ENCODE measurements at regions not wholly inside any gene's neighbourhood (a gene's known extent, or its start where the extent isn't known, plus 50 kb on each side); places are given as distances from the start of the nearest gene placed in this dataset.
A peak's percentile ranks its signal among the peaks of the same experiment; 100 is the strongest.

DNA sequence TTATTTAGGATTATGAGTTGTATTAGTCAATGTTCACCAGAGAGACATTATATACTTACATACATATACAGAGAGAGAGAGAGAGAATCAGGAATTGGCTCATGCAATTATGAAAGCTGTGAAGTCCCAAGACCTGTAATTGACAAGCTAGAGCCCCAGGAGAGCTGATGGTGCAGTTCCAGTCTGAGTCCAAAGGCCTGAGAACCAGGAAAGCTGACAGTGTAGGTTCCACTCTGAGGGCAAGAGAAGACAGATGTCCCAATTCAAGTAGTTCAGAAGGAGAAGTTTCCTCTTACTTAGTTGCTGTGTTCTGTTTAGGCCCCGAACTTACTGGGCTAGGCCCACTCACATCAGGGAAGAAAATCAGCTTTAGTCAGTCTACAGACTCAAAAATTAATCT, 76.4 kb upstream of the FICD start:
- H3K27me3 ChIP-seq, result no peaks in the 10 kb centered on the region
- intact Hi-C loops (cut with DNase I), result no loop called here
- no peak overlapping the region for H3K27ac ChIP-seq
- no peaks in the 10 kb centered on the region for H3K36me3 ChIP-seq
- DNase-seq (no peak), ATAC-seq (no peak)
- H3K4me3 ChIP-seq, result no peak overlapping the region
- TF ChIP-seq, protein P1, sequence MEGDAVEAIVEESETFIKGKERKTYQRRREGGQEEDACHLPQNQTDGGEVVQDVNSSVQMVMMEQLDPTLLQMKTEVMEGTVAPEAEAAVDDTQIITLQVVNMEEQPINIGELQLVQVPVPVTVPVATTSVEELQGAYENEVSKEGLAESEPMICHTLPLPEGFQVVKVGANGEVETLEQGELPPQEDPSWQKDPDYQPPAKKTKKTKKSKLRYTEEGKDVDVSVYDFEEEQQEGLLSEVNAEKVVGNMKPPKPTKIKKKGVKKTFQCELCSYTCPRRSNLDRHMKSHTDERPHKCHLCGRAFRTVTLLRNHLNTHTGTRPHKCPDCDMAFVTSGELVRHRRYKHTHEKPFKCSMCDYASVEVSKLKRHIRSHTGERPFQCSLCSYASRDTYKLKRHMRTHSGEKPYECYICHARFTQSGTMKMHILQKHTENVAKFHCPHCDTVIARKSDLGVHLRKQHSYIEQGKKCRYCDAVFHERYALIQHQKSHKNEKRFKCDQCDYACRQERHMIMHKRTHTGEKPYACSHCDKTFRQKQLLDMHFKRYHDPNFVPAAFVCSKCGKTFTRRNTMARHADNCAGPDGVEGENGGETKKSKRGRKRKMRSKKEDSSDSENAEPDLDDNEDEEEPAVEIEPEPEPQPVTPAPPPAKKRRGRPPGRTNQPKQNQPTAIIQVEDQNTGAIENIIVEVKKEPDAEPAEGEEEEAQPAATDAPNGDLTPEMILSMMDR (IDR thresholded peaks at IDR 0.05), result no peak
- H3K4me1 ChIP-seq, result peaks cover 0 to 4% of the 10 kb centered on the region in 2 donors
- H3K9me3 ChIP-seq, result no peaks in the 10 kb centered on the region

DNA sequence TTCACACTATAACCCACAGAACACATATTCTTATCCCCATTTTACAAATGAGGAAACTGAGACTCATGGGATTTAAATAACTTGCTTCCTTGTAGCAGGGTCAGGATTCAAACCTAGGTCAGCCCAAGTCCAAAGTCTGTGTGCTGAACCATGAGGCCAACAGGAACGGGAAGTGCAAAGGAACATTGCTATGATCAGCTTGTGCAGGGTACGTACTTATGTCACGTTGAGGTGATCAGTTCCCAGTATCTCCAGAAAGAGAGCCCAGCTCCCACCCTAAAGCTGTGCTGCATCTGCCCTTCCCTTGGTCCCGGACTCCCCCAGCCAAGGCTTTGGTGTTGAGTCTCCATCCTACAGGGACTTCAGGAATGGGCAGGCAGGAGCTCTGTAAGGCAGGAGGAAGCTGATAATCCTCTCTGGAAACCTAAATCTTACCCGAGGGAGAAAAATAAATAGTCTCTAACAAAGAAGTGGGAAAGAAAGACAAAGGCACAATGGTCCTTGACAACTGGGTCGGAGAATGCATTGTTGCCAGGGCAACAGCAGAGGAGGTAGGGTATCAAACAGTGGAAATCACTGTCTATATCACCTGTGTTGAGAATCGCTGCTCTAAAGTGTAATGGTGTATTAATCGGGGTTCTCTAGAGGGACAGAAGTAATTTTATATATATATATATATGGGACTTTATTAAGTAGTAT, 82.5 kb upstream of the FICD start:
- Histone ChIP-seq H3K4me3 (no peak overlapping the region), H3K27ac (no peak overlapping the region), H3K27me3 (no peaks in the 10 kb centered on the region), H3K9me3 (no peaks in the 10 kb centered on the region), H3K4me1 (no peaks in the 10 kb centered on the region), H3K36me3 (no peaks in the 10 kb centered on the region)
- no peak for DNase-seq
- intact Hi-C loops (cut with DNase I), result no loop called here
- TF ChIP-seq, protein P1 (IDR thresholded peaks at IDR 0.05), result no peak
- ATAC-seq, result no peak

DNA sequence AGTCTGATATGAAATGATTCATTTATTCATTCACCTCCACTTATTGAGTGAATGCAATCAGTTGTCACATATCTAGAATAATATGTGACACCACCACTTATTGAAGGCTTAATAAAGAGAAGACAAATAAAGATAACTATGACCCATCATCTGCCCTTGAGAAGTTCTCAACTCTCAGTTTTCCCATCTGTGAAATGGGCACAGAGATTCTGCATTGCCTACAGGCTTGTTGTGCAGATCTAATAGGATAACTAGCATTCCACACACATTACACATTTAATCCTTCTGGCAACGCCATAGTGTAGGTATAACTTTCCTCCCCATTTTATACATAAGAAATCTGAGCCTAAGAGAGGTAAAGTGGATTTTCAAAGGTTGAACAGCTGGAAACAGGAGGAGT, 84.2 kb upstream of the FICD start:
- intact Hi-C loops (cut with DNase I), result no loop called here
- H3K27ac ChIP-seq, result no peak overlapping the region
- no peak overlapping the region for H3K4me3 ChIP-seq
- ATAC-seq, result no peak
- TF ChIP-seq, protein P1 (IDR thresholded peaks at IDR 0.05), result no peak
- no peak for DNase-seq
- H3K9me3 ChIP-seq, result no peaks in the 10 kb centered on the region
- no peaks in the 10 kb centered on the region for H3K27me3 ChIP-seq
- H3K4me1 ChIP-seq, result no peaks in the 10 kb centered on the region
- H3K36me3 ChIP-seq, result no peaks in the 10 kb centered on the region

DNA sequence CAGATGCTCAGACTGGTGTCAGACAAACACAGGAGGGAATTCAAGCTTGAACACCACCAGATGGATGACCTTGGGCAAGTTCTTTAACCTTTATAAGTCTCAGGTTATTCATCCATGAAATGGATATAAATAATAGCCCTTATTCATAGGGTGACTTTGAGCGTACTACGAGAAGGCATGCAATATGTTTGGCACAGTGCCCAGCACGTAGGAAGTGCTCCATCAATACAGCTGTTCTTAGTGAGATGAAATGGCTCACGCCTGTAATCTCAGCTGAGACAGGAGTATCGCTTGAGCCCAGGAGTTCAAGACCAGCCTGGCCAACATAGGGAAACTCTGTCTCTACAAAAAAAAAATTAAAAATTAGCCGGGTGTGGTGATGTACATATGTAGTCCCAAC, 84.8 kb upstream of the FICD start:
- H3K4me1 ChIP-seq, result no peaks in the 10 kb centered on the region
- ATAC-seq, result no peak
- no peak overlapping the region for H3K27ac ChIP-seq
- no peaks in the 10 kb centered on the region for H3K27me3 ChIP-seq
- TF ChIP-seq, protein P1 (IDR thresholded peaks at IDR 0.05), result no peak
- no peak overlapping the region for H3K4me3 ChIP-seq
- DNase-seq, result peak in 1 of 4 donors; percentile 24
- no peaks in the 10 kb centered on the region for H3K9me3 ChIP-seq
- intact Hi-C loops (cut with DNase I), result no loop called here
- no peaks in the 10 kb centered on the region for H3K36me3 ChIP-seq

DNA sequence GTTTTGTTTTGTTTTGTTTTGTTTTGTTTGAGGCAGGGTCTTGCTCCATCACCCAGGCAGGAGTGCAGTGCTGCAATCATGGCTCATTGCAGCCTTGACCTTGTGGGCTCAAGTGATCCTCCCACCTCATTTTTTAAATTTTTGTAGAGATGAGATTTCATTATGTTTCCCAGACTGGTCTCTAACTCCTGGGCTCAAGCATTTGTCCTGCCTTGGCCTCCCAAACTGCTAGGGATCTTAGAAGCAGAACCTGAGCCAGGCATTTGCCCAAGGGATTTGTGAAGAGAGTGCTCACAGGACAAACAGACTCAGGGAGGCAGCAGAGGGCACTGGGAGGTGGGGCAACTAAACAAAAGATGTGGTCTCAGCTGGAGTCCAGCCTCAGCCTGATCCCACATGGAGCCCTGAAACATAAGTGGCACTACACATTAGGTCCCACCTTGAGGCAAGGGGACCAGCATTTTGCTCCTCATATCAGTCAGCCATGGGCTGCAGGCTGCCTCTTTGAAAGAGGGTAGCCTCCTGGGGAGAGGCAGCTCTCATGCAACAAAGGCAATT, 86.2 kb upstream of the CMKLR1 start:
- Histone ChIP-seq H3K4me1 (no peaks in the 10 kb centered on the region), H3K36me3 (no peaks in the 10 kb centered on the region), H3K4me3 (no peak overlapping the region), H3K27me3 (no peaks in the 10 kb centered on the region), H3K9me3 (no peaks in the 10 kb centered on the region), H3K27ac (no peak overlapping the region)
- intact Hi-C loops (cut with DNase I), result no loop called here
- no peak for DNase-seq
- TF ChIP-seq, protein P1 (IDR thresholded peaks at IDR 0.05), result no peak
- ATAC-seq, result no peak

All from left lung (tissue), 4 donors.